ENCODE measurements at regions not wholly inside any gene's neighbourhood (a gene's known extent, or its start where the extent isn't known, plus 50 kb on each side); places are given as distances from the start of the nearest gene placed in this dataset.

- CTCF ChIA-PET: no interaction called here
- no peak overlapping the region for H2BK15ac ChIP-seq (ENCODE audit: low read depth, low read length)
- no peak overlapping the region for H4K91ac ChIP-seq (ENCODE audit: insufficient read depth, low read depth, low read length)
- DNase-seq (no peak), ATAC-seq (ENCODE audit: low read depth) (no peak)
- H2AFZ ChIP-seq (replicated peaks; ENCODE audit: low read length, poor library complexity): peak overlapping the region; percentile 78
- no peak overlapping the region for H4K5ac ChIP-seq (ENCODE audit: low read depth, low read length)
- no peak overlapping the region for H3K56ac ChIP-seq (ENCODE audit: extremely low read depth, insufficient read depth, low read length)
- WGBS, 2 experiments (ENCODE audit: extremely low coverage in 2 of 2, insufficient read length in 1 of 2): 13% methylated on average over 13 of the region's 30 CpGs; no CpG with 5 or more reads in 1 of the 2 experiments
- 0 out of 2 replicates have a peak overlapping the region, but pooled peaks have one; percentile 14 for H3K9ac ChIP-seq (ENCODE audit: low read depth, low read length)
- intact Hi-C loops (cut with micrococcal nuclease) (no loop called here), in situ Hi-C loops (cut with MboI; ENCODE audit: low sequenced_read_pairs) (no loop called here), dilution Hi-C loops (cut with HindIII; ENCODE audit: low sequenced_read_pairs, unreplicated experiment) (no loop called here)
- H3K36me3 ChIP-seq (ENCODE audit: control insufficient read depth, insufficient read depth, low read length): no peaks in the 10 kb centered on the region
- no peaks in the 10 kb centered on the region for H3K79me1 ChIP-seq (ENCODE audit: low read depth in 1 of 2, low read length in 2 of 2)
- H3K9me3 ChIP-seq (ENCODE audit: control insufficient read depth, insufficient read depth, low read length): no peaks in the 10 kb centered on the region
- no peak overlapping the region for H2BK5ac ChIP-seq (ENCODE audit: low read depth, low read length, poor library complexity, severe bottlenecking)
- no peak overlapping the region for H3K14ac ChIP-seq (replicated peaks; ENCODE audit: low read depth, low read length)
- H2AK9ac ChIP-seq (replicated peaks; ENCODE audit: low read depth, low read length, poor library complexity): peak overlapping the region; percentile 53
- H2AK5ac ChIP-seq (ENCODE audit: low read depth, low read length): no peak overlapping the region
- no peak overlapping the region for H2BK120ac ChIP-seq (ENCODE audit: low read depth, low read length)
- no peaks in the 10 kb centered on the region for H3K4me1 ChIP-seq (ENCODE audit: control insufficient read depth, insufficient read depth, low read length)
- no peak overlapping the region for H3K27ac ChIP-seq (ENCODE audit: insufficient read depth, low read length)
- no TSS peak for BruUV-seq (replicated peaks)
- H3K23ac ChIP-seq (ENCODE audit: low read depth, low read length): no peak overlapping the region
- peaks cover 7% of the 10 kb centered on the region for H3K27me3 ChIP-seq (ENCODE audit: control insufficient read depth, insufficient read depth, low read length)
- POLR2A ChIA-PET (ENCODE audit: unreplicated experiment): no interaction called here
- H4K20me1 ChIP-seq (ENCODE audit: insufficient read depth, low read length): no peaks in the 10 kb centered on the region
- H3K9me1 ChIP-seq (ENCODE audit: insufficient read depth, low read length): no peaks in the 10 kb centered on the region
- H3K18ac ChIP-seq (ENCODE audit: low read depth, low read length): no peak overlapping the region
- no peak overlapping the region for H4K8ac ChIP-seq (ENCODE audit: low read depth in 2 of 2, low read length in 2 of 2)
- no peak overlapping the region for H3K4ac ChIP-seq (ENCODE audit: low read depth, low read length)
- no peak overlapping the region for H3K4me2 ChIP-seq (ENCODE audit: low read depth, low read length)
- no peak overlapping the region for H2BK20ac ChIP-seq (ENCODE audit: low read depth, low read length)
- H3K4me3 ChIP-seq (ENCODE audit: insufficient read depth, low read depth, low read length): no peak overlapping the region
- TF ChIP-seq SMC3 (IDR thresholded peaks at IDR 0.05; ENCODE audit: low read depth, low read length) (no peak), RAD21 (IDR thresholded peaks at IDR 0.05; ENCODE audit: low read length) (no peak), USF2 (IDR thresholded peaks at IDR 0.05; ENCODE audit: low read depth, low read length) (no peak), BHLHE40 (IDR thresholded peaks at IDR 0.05; ENCODE audit: low read depth, low read length) (no peak), RFX5 (IDR thresholded peaks at IDR 0.05; ENCODE audit: low read depth, low read length) (no peak), CHD1 (IDR thresholded peaks at IDR 0.05; ENCODE audit: low read depth, low read length) (no peak), POLR2A (IDR thresholded peaks at IDR 0.05; ENCODE audit: low read depth, low read length) (no peak), MAFK (IDR thresholded peaks at IDR 0.05; ENCODE audit: low read depth, low read length) (no peak)
- TF ChIP-seq, protein P1, sequence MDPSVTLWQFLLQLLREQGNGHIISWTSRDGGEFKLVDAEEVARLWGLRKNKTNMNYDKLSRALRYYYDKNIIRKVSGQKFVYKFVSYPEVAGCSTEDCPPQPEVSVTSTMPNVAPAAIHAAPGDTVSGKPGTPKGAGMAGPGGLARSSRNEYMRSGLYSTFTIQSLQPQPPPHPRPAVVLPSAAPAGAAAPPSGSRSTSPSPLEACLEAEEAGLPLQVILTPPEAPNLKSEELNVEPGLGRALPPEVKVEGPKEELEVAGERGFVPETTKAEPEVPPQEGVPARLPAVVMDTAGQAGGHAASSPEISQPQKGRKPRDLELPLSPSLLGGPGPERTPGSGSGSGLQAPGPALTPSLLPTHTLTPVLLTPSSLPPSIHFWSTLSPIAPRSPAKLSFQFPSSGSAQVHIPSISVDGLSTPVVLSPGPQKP (IDR thresholded peaks at IDR 0.05; ENCODE audit: borderline replicate concordance, low read depth, low read length): no peak
- TF ChIP-seq, protein P2, sequence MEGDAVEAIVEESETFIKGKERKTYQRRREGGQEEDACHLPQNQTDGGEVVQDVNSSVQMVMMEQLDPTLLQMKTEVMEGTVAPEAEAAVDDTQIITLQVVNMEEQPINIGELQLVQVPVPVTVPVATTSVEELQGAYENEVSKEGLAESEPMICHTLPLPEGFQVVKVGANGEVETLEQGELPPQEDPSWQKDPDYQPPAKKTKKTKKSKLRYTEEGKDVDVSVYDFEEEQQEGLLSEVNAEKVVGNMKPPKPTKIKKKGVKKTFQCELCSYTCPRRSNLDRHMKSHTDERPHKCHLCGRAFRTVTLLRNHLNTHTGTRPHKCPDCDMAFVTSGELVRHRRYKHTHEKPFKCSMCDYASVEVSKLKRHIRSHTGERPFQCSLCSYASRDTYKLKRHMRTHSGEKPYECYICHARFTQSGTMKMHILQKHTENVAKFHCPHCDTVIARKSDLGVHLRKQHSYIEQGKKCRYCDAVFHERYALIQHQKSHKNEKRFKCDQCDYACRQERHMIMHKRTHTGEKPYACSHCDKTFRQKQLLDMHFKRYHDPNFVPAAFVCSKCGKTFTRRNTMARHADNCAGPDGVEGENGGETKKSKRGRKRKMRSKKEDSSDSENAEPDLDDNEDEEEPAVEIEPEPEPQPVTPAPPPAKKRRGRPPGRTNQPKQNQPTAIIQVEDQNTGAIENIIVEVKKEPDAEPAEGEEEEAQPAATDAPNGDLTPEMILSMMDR (conservative IDR thresholded peaks at IDR 0.05; ENCODE audit: low read depth, low read length): no peak
Measured at GRCh38 chr6:27757307-27757706, 154.9 kb downstream of the OR2B2 start.

Data from IMR-90 (cell line).